ENCODE measurements at regions not wholly inside any gene's neighbourhood (a gene's known extent, or its start where the extent isn't known, plus 50 kb on each side); places are given as distances from the start of the nearest gene placed in this dataset.

GRCh38 chr11:45569776-45570175 is 95.6 kb downstream of the CHST1 start (continued):
- TF ChIP-seq HOXA5 (CRISPR knock-in tag; IDR thresholded peaks at IDR 0.05), result no peak
- TF ChIP-seq GTF3A (CRISPR knock-in tag; conservative IDR thresholded peaks at IDR 0.05), result no peak
- no peak for TF ChIP-seq SAP130 (CRISPR knock-in tag; IDR thresholded peaks at IDR 0.05; ENCODE audit: low read depth)

- H3K27ac ChIP-seq (ENCODE audit: extremely low read length, insufficient read depth, low read length), result no peak overlapping the region
- ATAC-seq (no peak), FAIRE-seq (no peak), DNase-seq (ENCODE audit: low spot score) (no peak)
- TF ChIP-seq ZNF513 (CRISPR knock-in tag; conservative IDR thresholded peaks at IDR 0.05), result no peak
- no peak for TF ChIP-seq ZSCAN20 (CRISPR knock-in tag; IDR thresholded peaks at IDR 0.05; ENCODE audit: borderline replicate concordance)
- no peak for TF ChIP-seq THYN1 (CRISPR knock-in tag; IDR thresholded peaks at IDR 0.05; ENCODE audit: borderline replicate concordance, low read depth)
- no peak for TF ChIP-seq XBP1 (CRISPR knock-in tag; IDR thresholded peaks at IDR 0.05)
- TF ChIP-seq ZFP91 (CRISPR knock-in tag; IDR thresholded peaks at IDR 0.05; ENCODE audit: borderline replicate concordance), result no peak
- no peak for TF ChIP-seq SCMH1 (CRISPR knock-in tag; IDR thresholded peaks at IDR 0.05; ENCODE audit: borderline replicate concordance)
- TF ChIP-seq ZNF318 (CRISPR knock-in tag; IDR thresholded peaks at IDR 0.05), result no peak
- no peak for TF ChIP-seq ZNF260 (CRISPR knock-in tag; IDR thresholded peaks at IDR 0.05; ENCODE audit: borderline replicate concordance, low read depth)
- no peak for TF ChIP-seq SMARCE1 (IDR thresholded peaks at IDR 0.05; ENCODE audit: borderline replicate concordance)
- in situ Hi-C loops (cut with HindIII; ENCODE audit: extremely low pct_ligation_motif_present, low pct_unique_long_range_greater_than_20kb), result no loop called here
- ChIA-PET POLR2A (no interaction called here), CTCF (ENCODE audit: low intra/inter-chr PET ratio, low total read pairs) (no interaction called here)
- H3K4me1 ChIP-seq (ENCODE audit: insufficient read depth, low read length), result no peaks in the 10 kb centered on the region
- intact Hi-C loops (cut with micrococcal nuclease; ENCODE audit: unreplicated experiment), result no loop called here
- H3K36me3 ChIP-seq (replicated peaks in 1 of 2; ENCODE audit: control insufficient read depth in 1 of 2, insufficient read depth in 2 of 2, low read length in 2 of 2), result no peaks in the 10 kb centered on the region
- peaks cover 5 to 19% of the 10 kb centered on the region in 2 experiments; a peak in 4 of 5 replicates for H3K27me3 ChIP-seq (ENCODE audit: control insufficient read depth in 1 of 2, insufficient read depth in 2 of 2, low read length in 2 of 2)
- no peaks in the 10 kb centered on the region for H4K20me1 ChIP-seq (ENCODE audit: insufficient read depth, low read length)
- BruUV-seq (replicated peaks), result no TSS peak
- H3K4me3 ChIP-seq (replicated peaks in 1 of 3; ENCODE audit: insufficient read depth in 1 of 3, low read depth in 2 of 3, low read length in 3 of 3), result no peak overlapping the region
- H3K9ac ChIP-seq (ENCODE audit: insufficient read depth, low read depth, low read length), result no peak overlapping the region
- no peaks in the 10 kb centered on the region for H3K9me3 ChIP-seq (ENCODE audit: low read length)
- no peak overlapping the region for H3K4me2 ChIP-seq (ENCODE audit: low read depth, low read length)
- H3K79me2 ChIP-seq (ENCODE audit: insufficient read depth, low read length), result no peaks in the 10 kb centered on the region
- H2AFZ ChIP-seq (ENCODE audit: low read length), result no peak overlapping the region
- 3% methylated on average over 4 of the region's 4 CpGs for WGBS (ENCODE audit: low lambda C conversion rate)
These were observed 97.4 kb downstream of the CHST1 start for GRCh38 chr11:45568049-45568448.
